Epithelial cell of proximal tubule (primary cell): ENCODE measurements at regions not wholly inside any gene's neighbourhood (a gene's known extent, or its start where the extent isn't known, plus 50 kb on each side); places are given as distances from the start of the nearest gene placed in this dataset.

ENCODE experiments used
- DNase-seq: peaks from one replicate; pipeline ENCODE4 v3.0.0-alpha.2; 2011; ENCODE audit warnings: low read depth
- H3K4me3 ChIP-seq: 2 replicates; pipeline ENCODE4 v1.5.1; 2011; ENCODE audit warnings: low read depth, mild to moderate bottlenecking, low read length
- CTCF ChIP-seq: conservative IDR thresholded peaks from 2 replicates; pipeline ENCODE4 v1.5.1; 2012; ENCODE audit warnings: low read depth, mild to moderate bottlenecking, low read length

GRCh38 chr21:39009587-39010225 is 173.5 kb downstream of the PSMG1 start:
- no peak for TF ChIP-seq CTCF
- no peak overlapping the region for H3K4me3 ChIP-seq
- DNase-seq = no peak

- TF ChIP-seq CTCF = no peak
These were observed 175.3 kb downstream of the PSMG1 start for GRCh38 chr21:39007985-39008384.

DNA sequence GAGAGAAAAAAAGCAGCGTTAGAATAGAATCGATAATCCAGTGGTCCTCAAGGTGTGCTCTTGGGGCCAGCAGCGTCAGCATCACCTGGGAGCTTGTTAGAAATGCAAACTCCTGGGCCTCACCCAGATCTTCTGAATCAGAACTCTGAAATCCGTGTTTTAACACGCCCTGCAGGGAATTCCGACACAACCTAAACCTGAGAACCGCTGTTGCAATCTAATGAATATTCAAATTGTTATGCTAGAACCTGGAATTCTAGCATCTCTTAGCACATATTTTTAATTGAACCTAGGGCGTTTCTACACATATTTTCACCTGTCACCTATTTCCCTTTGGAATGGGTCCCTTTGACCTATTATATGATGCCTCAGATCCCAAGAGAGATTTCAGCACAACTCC is 175.7 kb downstream of the PSMG1 start:
- H3K4me3 ChIP-seq = no peak overlapping the region
- DNase-seq = no peak
- TF ChIP-seq CTCF = no peak

More at GRCh38 chr21:39007985-39008384, 175.3 kb downstream of the PSMG1 start:
- H3K4me3 ChIP-seq = no peak overlapping the region
- no peak for DNase-seq

GRCh38 chr21:39006571-39007311 is 176.5 kb downstream of the PSMG1 start:
- DNase-seq = no peak
- H3K4me3 ChIP-seq = no peak overlapping the region
- TF ChIP-seq CTCF = no peak

GRCh38 chr21:39005502-39005787 is 177.8 kb downstream of the PSMG1 start:
- TF ChIP-seq CTCF = no peak
- DNase-seq = no peak
- H3K4me3 ChIP-seq = no peak overlapping the region

- no peak for DNase-seq
- no peak overlapping the region for H3K4me3 ChIP-seq
- no peak for TF ChIP-seq CTCF
These were observed 178.4 kb downstream of the PSMG1 start for GRCh38 chr21:39004634-39005501.
